ENCODE measurements at regions not wholly inside any gene's neighbourhood (a gene's known extent, or its start where the extent isn't known, plus 50 kb on each side); places are given as distances from the start of the nearest gene placed in this dataset.

DNA sequence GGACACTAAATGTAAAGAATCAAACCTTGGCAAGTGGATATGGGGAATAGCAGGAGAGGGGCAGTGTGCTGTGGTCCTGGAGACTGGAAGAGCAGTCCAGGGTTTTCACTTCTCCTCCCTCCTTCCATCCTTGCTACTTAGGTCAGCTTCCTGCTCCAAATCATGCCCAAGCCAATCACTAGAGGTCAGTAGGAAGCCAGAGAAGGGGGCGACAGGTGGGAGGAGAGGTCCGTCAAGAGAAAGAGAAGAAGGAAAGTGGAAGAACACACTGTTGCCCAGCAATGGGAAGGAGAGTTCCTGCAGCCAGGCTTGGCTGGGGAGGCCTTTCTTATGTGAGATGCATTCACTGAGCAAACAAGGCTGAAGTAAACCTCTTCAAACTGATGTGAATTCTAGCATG lies 289.6 kb downstream of the DTWD2 start:
- DNase-seq, result no peak
- in situ Hi-C loops (cut with HindIII; ENCODE audit: low pct_ligation_motif_present, low pct_unique_long_range_greater_than_20kb, low sequenced_read_pairs), result no loop called here

DNA sequence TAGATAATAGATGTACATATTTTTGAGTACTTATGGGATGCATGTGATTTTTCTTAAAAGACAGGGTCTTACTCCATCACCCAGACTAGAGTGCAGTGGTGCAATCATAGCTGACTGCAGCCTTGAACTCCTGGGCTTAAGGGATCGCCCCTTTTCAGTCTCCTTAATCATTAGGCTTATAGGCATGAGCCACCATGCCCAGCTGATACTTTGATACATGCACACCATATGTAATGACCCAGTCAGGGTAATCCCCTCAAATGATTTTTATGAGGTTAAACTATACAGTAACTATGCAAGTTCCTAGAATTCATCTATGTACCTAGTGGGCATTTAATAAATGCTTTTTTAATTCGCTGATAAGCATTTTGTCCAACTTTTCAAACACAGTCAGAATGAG lies 292.3 kb downstream of the DTWD2 start:
- in situ Hi-C loops (cut with HindIII; ENCODE audit: low pct_ligation_motif_present, low pct_unique_long_range_greater_than_20kb, low sequenced_read_pairs), result no loop called here

DNA sequence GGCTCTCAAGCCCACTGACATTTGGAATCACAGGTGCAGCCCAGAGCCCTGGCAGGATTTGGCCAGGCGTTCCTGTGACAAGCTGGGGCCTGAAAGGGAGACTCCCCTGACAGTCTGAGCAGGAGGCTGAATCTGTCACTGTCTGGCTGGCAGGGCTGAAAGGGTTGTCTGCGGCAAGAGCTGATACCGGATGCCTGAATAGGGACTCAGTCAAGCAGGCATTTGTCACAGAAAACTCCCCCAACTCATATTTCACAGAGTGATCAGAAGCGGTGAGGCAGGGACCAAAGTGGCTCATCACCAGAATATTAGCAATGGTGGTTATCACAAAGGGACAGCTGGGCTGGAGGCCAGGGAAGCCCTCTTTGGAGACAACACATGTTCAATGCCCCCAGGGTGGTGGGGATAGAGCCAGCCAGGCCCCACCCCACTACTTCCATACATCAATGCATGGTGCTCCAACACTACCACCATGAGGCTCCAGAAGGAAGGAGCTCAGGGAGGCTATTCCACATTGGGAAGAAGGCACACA lies 295.5 kb downstream of the DTWD2 start:
- DNase-seq, result no peak
- in situ Hi-C loops (cut with HindIII; ENCODE audit: low pct_ligation_motif_present, low pct_unique_long_range_greater_than_20kb, low sequenced_read_pairs), result no loop called here

More for the DNA sequence above, 292.3 kb downstream of the DTWD2 start:
- DNase-seq, result no peak

DNA sequence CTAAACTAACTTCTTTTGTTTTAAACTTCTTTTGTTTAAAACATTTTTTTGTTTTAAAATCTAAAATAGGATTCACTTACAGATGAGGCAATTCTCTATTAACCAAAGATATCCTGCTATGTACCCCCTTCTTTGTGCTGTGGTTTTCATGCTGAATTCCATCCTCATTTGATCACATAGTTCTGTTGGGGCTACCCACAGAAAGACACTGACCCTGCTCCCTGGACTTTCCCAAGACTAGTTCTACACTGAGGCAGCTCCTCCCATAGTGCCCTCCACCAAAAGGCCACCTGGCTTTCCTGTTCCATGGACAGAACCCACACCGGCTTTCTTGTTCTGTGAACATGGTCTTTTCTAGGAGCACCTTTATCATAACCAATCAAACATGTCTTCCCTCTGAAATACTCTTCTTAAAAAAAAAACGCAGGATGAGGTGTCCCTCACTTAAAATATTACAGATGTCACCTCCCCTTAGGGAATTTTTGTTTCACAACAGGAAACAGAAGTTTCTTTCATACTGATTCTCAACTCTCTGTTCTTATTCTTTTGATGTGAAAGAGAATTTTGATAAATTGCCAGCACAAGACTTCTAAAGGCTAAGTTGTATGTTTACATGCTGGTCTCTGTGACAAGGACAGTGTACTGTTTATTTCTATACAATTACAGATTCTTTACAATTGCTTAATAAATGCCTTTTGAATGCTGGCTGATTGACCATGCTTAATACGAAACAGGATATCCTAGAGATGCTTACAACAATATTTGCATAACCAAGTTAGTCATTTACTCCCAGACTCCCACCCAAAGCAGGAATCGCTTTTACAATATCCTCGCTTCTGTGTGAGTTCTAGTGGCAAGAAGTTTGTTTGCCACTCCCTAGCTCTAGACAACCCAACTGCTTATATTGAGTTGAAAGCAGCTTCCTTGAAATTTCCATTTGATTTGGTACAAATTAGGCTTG lies 300.4 kb downstream of the DTWD2 start:
- in situ Hi-C loops (cut with HindIII; ENCODE audit: low pct_ligation_motif_present, low pct_unique_long_range_greater_than_20kb, low sequenced_read_pairs), result no loop called here

DNA sequence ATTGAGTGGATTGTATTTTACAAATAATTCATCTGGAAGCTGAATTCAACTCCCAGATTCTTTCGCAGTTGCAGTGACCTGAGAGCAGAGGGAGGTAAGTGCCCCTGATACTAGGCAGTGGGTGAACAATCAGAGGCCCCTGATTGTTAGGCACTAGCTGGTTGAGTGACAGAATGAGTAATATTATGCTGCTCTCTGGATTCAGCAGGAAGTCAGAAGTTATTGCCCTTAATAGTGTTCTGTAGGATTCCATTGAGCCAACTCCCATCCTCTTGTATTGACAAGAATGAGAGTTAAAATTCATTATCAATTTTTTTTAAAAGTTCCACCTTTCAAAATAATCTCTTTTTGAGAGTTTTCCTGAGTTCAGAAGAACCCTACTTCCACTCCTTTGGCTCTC lies 301.2 kb downstream of the DTWD2 start:
- no peak for DNase-seq
- in situ Hi-C loops (cut with HindIII; ENCODE audit: low pct_ligation_motif_present, low pct_unique_long_range_greater_than_20kb, low sequenced_read_pairs), result no loop called here

More for the DNA sequence above, 300.4 kb downstream of the DTWD2 start:
- DNase-seq, result no peak

DNA sequence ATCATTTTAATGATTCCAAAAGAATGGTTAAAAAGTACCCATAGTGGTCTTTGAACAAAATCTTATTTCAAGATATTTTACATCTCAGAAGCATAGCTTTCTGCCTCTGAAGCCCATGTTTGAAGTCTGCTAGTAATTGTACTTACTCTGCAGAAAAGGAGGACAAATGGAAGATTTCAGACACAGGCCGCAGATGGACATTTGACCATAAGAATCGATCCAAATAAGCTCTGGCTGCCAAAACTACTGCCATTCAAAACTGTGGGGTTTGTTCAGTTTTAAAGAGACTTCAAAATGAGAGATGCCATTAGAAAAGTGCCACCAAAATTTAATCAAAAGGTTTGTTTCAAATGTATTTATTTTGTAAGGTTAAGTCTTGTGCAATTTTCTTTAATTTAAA lies 306.7 kb downstream of the DTWD2 start:
- no peak for DNase-seq

DNA sequence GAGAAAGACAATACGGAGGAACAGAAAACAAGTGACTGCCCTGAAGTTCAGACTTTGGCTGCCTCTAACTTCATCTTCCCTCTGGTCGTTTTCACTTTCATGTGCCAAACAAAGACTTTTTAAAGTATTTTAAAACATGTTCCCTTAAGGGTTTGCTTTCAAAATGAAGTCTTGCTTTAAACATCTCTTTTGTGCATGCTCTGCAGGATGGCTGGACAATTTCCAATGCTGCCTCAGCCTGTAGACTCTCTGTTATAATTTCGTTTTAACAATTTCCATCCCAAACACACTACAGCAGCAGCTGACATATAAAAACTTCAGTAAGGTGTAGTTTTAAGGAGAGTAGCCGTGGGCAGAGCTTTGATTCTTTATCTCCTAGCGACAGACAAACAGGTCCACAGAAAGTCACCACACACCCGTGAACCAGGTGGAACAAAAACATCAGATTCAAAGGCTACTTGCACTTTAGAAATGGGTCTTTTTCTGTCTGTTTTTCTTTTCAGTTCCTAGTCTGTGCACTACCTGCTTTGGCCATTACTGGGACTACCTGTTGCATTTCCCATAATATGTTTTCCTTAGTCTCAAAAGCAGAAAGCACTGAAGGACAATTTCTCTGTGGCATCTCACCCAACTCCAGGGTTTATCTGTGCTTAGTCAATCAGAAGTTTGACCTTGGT lies 308.9 kb downstream of the DTWD2 start:
- in situ Hi-C loops (cut with HindIII; ENCODE audit: low pct_ligation_motif_present, low pct_unique_long_range_greater_than_20kb, low sequenced_read_pairs), result no loop called here
- DNase-seq, result no peak

More for the DNA sequence above, 306.7 kb downstream of the DTWD2 start:
- in situ Hi-C loops (cut with HindIII; ENCODE audit: low pct_ligation_motif_present, low pct_unique_long_range_greater_than_20kb, low sequenced_read_pairs), result no loop called here

DNA sequence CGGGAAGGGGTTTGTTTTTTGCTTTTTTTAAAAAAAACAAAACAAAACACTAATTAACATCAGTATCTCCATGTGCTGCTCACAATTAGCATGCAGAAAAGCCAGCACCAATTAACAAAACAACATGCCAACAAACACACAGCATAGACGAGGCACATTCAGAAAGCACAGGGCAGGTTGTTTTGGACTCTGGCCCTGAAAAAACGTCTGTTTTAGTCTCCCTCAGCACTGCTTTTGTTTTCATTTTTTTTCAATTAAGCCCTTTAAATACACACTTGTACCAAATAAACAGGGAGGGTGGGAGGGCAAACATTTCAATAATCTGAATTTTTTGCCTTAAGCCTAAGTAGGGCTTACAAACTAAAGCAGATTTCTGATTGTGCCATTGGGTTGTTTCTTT lies 309.6 kb downstream of the DTWD2 start:
- in situ Hi-C loops (cut with HindIII; ENCODE audit: low pct_ligation_motif_present, low pct_unique_long_range_greater_than_20kb, low sequenced_read_pairs), result no loop called here
- DNase-seq, result no peak

DNA sequence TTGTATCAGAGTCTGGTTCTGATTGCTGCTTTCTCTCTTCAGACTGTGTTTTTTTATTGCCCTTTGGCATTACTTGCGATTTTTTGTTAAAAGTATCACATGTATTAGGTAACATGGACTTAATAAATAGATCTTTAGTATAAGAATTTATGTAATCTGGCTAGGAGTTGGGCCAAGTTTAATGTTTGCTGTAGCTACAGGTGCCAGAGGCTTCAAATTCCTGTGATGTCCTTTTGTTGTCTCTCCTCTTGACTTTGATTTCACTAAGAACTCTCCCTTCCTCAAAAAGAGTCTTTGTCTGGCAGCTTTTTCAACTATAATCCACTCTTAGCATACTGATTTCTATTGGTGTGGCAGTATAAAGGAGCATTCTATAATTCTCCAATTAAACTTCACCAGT lies 313.1 kb downstream of the DTWD2 start:
- in situ Hi-C loops (cut with HindIII; ENCODE audit: low pct_ligation_motif_present, low pct_unique_long_range_greater_than_20kb, low sequenced_read_pairs), result no loop called here
- no peak for DNase-seq

DNA sequence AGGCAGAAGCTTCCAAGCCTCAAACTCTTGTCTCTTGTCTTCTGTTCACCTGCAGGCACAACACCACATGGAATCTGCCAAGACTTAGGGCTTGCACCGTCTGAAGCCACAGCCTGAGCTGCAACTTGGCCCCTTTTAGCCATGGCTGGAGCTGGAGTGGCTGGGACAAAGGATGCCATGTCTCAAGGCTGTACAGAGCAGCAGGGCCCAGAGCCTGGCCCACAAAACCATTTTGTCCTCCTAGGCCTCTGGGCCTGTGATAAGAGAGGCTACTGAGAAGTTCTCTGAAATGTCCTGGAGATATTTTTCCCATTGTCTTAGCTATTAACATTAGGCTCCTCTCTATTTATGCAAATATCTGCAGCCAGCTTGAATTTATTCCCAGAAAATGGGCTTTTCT lies 330.8 kb downstream of the DTWD2 start:
- in situ Hi-C loops (cut with HindIII; ENCODE audit: low pct_ligation_motif_present, low pct_unique_long_range_greater_than_20kb, low sequenced_read_pairs), result no loop called here
- DNase-seq, result no peak

DNA sequence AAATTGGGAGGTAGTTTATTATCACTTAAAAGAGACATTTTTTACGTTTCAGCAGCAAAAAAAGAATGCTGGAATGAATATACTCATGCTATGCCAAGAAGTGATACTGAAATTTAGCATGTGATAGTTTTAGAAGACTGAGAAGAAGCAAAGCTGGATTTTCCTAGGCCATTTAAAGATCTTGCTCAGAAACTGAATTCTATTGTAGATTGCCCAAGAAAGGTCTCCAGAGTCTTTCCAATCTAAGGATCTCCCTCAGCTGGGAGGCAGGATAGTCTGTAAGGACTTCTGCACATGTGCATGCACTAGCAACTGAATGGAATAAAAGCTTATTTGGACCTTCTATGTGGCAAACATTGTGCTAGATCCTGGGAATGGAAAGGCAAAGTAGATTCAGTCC lies 334.5 kb downstream of the DTWD2 start:
- DNase-seq, result no peak
- in situ Hi-C loops (cut with HindIII; ENCODE audit: low pct_ligation_motif_present, low pct_unique_long_range_greater_than_20kb, low sequenced_read_pairs), result no loop called here

DNA sequence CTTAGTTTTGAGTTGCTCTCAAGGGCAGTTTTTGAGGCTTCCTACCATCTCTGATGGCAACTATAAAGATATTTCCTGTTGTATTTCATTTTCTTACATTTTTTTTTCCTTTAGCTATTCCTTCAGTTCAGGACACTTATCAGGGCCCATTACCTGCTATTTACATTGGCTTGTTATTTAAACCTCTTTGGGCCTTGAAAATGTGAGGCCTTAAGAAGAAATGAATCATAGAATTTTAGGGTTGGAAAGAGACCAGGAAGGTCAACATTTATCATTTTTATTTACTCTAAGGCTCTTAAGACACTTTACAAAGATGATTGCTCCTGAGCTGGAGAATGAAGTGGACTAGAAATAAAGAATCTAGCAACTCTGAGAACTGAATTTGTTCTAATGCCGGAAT lies 335.2 kb downstream of the DTWD2 start:
- in situ Hi-C loops (cut with HindIII; ENCODE audit: low pct_ligation_motif_present, low pct_unique_long_range_greater_than_20kb, low sequenced_read_pairs), result no loop called here
- no peak for DNase-seq

DNA sequence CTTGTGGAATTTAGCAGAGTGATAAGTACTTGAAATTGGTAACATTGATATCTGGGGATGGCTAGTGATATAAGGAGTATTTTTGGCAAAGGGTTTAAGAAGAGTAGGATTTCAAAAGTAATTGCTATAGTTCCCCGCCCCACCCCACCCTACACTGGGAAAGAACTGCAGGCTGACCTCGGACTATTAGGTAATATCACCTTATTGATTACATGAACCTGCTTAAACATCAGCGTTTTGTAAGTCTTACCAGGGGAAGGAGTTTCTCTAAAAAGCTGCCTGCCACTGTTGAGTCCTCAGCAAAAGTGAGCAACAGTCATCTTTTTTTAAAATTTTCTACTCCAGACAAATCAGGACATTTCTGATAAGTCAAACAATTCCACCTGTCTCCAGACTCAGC lies 337.3 kb downstream of the DTWD2 start:
- in situ Hi-C loops (cut with HindIII; ENCODE audit: low pct_ligation_motif_present, low pct_unique_long_range_greater_than_20kb, low sequenced_read_pairs), result no loop called here
- no peak for DNase-seq

DNA sequence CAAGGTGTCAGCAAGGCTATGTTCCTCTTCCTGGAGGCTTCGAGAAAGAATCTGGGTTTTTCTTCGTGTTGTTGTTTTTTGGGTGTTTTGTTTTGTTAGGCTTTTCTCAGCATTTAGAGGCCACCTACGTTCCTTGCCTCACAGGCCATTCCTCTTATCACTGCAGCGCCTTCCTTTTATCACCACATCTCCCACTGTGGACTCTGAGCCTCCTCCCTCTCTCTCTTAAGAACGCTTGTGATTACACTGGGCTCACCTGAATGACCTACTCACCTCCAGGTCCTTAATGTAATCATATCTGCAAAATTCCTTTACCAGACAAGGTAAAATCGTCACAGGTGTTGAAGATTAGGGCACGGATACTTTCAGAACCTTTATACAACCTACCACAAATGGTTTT lies 340.8 kb downstream of the DTWD2 start:
- DNase-seq, result no peak
- in situ Hi-C loops (cut with HindIII; ENCODE audit: low pct_ligation_motif_present, low pct_unique_long_range_greater_than_20kb, low sequenced_read_pairs), result no loop called here

DNA sequence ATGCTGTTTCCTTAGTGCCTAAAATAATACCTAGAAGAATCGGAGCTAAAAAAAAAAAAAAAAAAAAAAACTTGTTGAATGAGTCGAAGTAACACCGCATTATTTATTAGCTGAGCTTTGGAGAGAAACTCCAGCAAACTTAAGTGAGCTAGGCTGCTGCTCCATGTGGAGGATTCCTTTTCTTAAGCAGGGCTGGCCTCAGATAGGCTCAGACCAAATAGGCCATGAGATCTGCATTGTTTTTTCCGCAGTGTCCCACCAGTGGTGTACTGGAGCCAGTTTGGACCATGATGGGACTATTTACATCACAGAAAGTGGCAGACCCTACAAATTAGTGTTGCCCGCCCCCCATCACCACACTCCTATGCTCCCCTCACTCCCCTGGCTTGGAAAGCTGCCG lies 341.4 kb downstream of the DTWD2 start:
- in situ Hi-C loops (cut with HindIII; ENCODE audit: low pct_ligation_motif_present, low pct_unique_long_range_greater_than_20kb, low sequenced_read_pairs), result no loop called here
- no peak for DNase-seq

DNA sequence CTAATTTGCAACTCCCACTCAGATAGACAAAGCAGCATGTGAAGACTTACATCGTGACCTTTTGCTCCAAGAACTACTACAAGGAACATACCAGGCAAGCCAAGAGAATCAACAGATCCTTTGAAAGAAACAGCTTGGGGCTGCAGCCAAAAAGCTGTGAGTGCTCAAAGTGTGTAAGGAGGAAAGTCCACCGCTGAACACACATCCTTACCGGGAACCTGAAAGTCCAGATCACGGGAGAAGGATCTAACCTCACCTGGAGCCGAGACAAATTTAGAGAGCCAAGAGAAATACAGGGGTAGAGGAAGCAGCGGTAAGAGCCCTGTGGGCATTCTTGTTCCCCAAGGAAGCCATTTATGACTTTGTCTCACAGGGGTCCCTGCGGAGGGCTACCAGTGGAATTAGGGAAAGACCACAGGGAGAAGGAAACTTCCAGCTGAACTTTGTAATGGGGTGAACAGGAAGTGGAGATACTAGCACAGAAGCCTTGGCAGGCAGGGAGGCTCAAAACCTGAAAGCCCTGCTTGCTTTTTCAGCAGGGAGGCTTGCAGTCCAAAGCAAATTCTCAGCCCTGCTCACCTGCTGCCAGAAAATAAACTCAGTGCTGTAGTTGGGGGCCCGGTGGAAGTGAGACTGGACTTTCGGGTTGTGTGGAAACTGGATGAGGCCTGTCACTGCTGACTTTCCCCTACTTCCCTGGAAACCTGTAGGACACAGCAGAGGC lies 350.2 kb downstream of the DTWD2 start:
- in situ Hi-C loops (cut with HindIII; ENCODE audit: low pct_ligation_motif_present, low pct_unique_long_range_greater_than_20kb, low sequenced_read_pairs), result no loop called here
- no peak for DNase-seq

DNA sequence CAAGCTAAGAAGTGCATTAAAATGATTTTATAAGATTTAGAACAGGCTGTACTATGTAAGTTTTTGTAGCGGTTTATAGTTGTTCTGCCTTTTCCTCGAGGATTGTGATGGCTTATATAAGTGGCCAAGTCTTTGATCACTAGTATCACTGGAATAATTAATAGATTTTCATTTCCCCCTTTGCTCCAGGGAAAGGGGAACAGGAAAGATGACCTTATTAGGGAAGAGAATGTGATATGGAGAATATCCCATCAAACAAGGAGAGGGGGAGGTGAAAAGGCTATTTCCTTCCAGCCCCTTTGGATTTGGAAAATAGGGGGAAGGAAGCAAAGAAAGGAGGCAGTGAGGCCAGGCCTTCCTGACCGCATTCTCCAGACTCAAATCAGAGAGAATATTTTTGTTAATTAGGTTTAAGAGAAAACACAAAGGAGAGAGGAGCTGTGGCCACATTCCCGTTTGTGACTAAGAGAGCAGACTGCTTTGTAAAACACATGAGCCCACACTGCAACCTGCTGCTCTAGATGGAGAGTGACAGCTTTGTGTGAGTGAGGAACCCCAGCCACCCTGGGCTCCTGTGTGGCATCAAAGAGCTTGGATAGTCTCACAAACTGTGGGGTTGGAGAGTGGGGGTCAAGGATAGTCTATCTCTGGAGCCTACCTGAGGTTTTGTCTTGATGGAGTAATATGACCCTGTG lies 359.5 kb downstream of the DTWD2 start:
- no peak for DNase-seq
- in situ Hi-C loops (cut with HindIII; ENCODE audit: low pct_ligation_motif_present, low pct_unique_long_range_greater_than_20kb, low sequenced_read_pairs), result no loop called here

DNA sequence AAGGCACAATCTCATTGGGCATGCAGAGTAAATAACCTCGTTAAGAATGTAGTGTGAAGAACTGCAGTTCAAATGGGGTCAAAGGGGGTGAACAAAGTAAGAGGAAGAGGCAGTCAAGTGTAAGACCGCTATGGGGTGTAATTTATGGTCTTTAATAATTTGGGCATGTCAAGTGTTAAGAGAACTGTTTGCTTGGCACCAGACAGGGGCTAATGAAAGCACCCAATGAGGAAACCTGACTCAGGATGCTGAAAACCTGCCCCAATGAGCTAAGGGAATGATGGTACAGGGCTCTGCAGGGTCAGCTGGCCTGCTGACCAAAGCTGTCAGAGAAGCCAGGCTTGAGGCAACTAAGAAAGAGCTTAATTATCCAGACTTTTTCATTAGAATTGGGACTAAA lies 368.1 kb downstream of the DTWD2 start:
- in situ Hi-C loops (cut with HindIII; ENCODE audit: low pct_ligation_motif_present, low pct_unique_long_range_greater_than_20kb, low sequenced_read_pairs), result no loop called here
- DNase-seq, result no peak

DNA sequence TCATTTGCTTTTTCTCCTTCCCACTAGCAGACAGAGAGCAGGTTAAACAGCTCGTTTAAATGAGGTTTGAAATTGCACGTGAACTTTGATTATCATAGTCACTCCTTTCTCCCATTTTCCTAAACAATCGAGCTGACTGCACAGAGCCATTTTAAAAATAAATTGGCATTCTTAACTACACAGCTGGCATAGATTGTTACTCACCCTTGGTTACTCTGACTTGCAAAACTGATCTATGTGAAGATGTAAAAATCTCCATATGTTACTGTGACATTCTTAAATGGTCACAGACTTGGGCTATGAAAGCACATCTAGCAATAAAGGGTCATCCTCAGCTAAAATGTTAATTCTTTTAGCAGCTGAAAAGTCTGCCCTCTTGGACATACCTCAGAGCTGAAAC lies 368.5 kb downstream of the DTWD2 start:
- DNase-seq, result no peak
- in situ Hi-C loops (cut with HindIII; ENCODE audit: low pct_ligation_motif_present, low pct_unique_long_range_greater_than_20kb, low sequenced_read_pairs), result no loop called here
